GM10266 (cell line): ENCODE measurements at regions not wholly inside any gene's neighbourhood (a gene's known extent, or its start where the extent isn't known, plus 50 kb on each side); places are given as distances from the start of the nearest gene placed in this dataset.

ENCODE experiments used
- DNase-seq: peaks from one replicate; pipeline ENCODE4 v3.0.0; 2012; ENCODE audit errors: extremely low spot score
- TF ChIP-seq, protein P1 (sequence below): IDR thresholded peaks from 2 replicates; pipeline ENCODE4 v1.5.1; 2012; ENCODE audit warnings: mild to moderate bottlenecking, low read depth; ENCODE audit not compliant: control insufficient read depth, insufficient read depth; ENCODE audit errors: missing control alignments

DNA sequence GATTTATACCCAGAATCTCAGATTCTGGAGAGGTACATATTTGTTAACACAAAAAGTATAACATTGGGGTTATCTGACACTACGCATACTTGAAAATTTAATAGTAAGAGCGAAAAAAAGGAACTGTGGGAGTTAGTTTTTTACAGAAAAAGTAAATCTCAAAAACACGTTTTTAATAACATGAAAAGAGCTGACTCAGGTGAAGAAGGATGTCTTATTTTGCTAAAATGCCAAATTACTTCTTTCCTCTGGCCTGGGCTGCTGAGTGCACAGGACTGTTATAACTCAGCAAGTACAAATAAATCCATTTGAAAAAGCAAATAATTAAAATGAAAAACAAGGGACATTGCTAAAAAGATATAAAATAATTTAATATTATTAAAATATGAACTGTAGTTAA lies 1322.9 kb downstream of the ARAP2 start:
- no peak for DNase-seq
- TF ChIP-seq, protein P1, sequence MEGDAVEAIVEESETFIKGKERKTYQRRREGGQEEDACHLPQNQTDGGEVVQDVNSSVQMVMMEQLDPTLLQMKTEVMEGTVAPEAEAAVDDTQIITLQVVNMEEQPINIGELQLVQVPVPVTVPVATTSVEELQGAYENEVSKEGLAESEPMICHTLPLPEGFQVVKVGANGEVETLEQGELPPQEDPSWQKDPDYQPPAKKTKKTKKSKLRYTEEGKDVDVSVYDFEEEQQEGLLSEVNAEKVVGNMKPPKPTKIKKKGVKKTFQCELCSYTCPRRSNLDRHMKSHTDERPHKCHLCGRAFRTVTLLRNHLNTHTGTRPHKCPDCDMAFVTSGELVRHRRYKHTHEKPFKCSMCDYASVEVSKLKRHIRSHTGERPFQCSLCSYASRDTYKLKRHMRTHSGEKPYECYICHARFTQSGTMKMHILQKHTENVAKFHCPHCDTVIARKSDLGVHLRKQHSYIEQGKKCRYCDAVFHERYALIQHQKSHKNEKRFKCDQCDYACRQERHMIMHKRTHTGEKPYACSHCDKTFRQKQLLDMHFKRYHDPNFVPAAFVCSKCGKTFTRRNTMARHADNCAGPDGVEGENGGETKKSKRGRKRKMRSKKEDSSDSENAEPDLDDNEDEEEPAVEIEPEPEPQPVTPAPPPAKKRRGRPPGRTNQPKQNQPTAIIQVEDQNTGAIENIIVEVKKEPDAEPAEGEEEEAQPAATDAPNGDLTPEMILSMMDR, result no peak

DNA sequence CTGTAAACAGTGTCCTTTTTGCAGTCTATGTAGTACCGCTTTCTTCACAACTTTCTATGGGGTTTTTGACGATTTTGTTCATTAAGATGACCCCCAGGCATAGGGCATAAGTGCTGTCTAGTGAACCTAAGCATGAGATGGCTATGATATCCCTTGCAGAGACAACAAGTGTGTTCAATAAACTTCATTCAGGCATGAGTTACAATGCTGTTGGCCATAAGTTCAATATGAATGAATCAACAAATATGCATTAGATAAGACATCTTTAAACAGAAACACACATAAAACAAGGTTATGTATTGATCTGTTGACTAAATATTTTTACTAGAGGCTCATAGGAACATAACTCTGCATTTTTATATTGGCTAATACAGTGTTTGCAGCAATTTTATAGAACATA lies 1322.0 kb downstream of the ARAP2 start:
- TF ChIP-seq, protein P1, result no peak
- no peak for DNase-seq

DNA sequence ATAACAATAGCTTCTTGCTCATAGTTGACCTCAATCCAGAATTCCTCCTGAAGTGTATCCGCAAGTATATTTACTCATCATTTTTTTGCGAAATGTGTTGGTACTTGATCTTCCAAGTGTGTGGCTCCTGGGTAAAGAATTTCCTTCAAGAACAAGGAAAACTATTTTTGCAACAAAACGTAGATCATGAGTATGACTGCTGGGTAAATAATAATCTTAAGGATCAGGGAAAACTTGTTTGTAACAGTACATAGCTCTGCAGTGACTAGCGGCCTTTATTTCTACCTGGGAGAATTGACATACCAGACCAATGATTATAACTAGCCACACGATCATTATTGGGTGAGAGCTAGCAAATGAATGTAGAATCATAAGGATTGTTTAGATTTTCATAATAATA lies 1311.7 kb downstream of the ARAP2 start:
- TF ChIP-seq, protein P1, result no peak

DNA sequence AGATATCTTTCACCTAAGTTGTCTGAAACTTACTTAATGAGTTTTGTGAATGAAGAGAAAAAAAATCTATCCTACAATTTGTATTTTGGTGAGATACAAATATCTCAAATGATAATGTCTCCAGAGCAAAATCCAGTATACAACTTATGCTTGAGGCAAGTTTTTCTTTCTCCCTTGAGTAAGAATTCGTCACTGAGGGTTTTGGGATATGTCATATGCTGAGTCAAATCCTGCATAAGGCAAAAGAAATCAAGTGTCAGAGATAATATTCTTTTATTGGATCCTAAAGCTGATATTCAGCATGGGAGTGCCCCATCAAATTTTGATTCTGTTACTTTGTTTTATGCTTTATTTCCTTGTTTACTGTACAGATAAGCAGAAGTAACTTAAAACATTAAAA lies 1308.6 kb downstream of the ARAP2 start:
- TF ChIP-seq, protein P1, result no peak
- DNase-seq, result no peak

More for the DNA sequence above, 1311.7 kb downstream of the ARAP2 start:
- no peak for DNase-seq

DNA sequence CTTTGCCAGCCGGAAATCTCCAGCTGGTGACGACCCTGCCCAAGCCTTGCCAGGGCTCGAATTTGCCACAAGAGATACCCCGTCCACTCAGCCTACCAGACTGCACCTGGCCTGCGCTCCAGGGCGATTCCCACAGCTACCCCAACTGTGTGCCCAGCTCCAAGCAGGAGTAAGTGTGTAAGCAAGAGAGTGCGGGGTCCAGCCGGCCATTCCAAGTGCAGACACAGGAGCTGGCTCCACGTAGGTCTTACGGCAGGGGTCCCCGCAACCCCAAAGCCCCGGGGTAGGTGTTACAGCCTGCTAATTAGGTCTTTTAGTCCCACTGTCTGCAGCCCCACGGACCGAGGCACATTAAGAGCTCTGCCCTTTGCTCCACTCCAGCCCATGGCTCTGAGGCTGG lies 1305.2 kb downstream of the ARAP2 start:
- TF ChIP-seq, protein P1, result no peak
- DNase-seq, result no peak

DNA sequence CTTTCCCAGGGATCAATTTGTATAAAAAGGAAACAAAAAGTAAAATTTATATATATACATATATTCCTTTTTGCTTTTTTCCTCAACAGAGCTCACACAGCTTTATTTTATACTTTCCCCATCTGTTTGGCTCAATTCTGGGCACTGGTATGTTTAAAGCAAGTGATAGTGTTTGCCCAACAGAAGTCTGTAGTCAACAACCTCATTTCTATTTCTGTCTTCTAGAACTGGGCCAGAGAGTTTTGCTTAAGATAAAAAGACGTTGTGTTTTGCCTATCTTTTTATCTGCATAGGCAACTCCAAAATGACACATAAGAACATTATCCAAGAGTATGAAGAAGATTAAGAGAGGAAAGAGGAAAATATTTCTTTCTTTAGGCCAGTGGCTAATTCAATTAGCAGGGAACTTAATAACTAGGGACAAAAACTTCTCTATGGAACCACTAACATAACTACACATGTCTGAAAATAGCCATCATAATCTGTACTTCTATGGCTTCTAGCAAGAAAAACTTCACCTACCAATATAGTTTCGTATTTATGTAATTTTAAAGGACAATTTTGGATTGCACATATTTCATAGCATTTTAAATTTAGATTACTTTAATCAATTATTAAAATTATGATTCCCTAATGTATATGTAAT lies 1300.5 kb downstream of the ARAP2 start:
- no peak for DNase-seq
- TF ChIP-seq, protein P1, result no peak

DNA sequence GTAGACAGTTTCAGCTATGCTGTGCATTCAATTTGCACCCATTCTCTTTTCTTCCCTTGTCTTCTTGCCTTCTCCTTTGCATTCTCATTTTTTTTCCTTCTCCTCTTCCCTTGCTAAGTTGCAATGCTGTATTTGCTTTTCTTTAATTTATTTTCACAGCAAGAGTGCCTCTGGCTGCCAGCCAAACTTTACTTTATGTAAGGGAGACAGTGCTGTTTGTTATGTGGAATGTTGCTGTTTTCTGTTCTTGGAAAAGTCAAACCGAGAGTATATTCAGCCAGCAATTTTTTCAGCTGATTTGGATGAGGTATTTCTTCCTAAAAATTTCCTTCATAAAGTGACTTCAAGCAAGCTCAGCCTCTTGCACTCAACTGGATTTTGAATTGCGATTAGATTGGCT lies 1293.4 kb downstream of the ARAP2 start:
- no peak for DNase-seq
- TF ChIP-seq, protein P1, result no peak
